22Rv1 (cell line): ENCODE measurements at regions not wholly inside any gene's neighbourhood (a gene's known extent, or its start where the extent isn't known, plus 50 kb on each side); places are given as distances from the start of the nearest gene placed in this dataset.

ENCODE experiments used
- H3K27ac ChIP-seq: fragments of 450-650 bp; 2 replicates; pipeline ENCODE4 v1.5.1; 2017
- ZFX ChIP-seq: fragments of 450-650 bp; IDR thresholded peaks from 2 replicates; pipeline ENCODE4 v1.6.1; 2017; ENCODE audit warnings: antibody characterized with exemption, borderline replicate concordance
- TF ChIP-seq, protein P1 (sequence below): fragments of 450-650 bp; IDR thresholded peaks from 2 replicates; pipeline ENCODE4 v1.5.1; 2017; ENCODE audit warnings: mild to moderate bottlenecking

DNA sequence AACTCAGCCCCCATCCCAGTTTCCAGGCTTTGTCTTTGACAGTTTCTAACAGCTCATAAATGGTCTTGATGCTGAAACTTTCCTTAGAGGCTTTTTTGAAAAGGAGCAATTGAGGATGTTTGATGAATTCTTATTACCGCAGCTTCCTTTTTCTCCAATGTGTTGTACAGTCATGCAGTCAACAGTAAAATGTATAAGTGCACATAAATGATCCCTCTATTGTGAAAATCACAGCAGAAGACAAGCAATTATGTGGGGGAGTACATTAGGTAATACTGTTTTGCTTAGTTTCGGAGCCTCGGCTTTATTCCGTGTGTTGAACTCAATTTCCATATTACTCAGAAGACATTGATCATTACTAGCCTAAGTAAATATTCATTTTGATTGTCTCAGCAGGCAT lies 673.7 kb downstream of the CDH8 start:
- H3K27ac ChIP-seq, result no peak overlapping the region
- TF ChIP-seq, protein P1, sequence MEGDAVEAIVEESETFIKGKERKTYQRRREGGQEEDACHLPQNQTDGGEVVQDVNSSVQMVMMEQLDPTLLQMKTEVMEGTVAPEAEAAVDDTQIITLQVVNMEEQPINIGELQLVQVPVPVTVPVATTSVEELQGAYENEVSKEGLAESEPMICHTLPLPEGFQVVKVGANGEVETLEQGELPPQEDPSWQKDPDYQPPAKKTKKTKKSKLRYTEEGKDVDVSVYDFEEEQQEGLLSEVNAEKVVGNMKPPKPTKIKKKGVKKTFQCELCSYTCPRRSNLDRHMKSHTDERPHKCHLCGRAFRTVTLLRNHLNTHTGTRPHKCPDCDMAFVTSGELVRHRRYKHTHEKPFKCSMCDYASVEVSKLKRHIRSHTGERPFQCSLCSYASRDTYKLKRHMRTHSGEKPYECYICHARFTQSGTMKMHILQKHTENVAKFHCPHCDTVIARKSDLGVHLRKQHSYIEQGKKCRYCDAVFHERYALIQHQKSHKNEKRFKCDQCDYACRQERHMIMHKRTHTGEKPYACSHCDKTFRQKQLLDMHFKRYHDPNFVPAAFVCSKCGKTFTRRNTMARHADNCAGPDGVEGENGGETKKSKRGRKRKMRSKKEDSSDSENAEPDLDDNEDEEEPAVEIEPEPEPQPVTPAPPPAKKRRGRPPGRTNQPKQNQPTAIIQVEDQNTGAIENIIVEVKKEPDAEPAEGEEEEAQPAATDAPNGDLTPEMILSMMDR, result no peak
- TF ChIP-seq ZFX, result no peak

DNA sequence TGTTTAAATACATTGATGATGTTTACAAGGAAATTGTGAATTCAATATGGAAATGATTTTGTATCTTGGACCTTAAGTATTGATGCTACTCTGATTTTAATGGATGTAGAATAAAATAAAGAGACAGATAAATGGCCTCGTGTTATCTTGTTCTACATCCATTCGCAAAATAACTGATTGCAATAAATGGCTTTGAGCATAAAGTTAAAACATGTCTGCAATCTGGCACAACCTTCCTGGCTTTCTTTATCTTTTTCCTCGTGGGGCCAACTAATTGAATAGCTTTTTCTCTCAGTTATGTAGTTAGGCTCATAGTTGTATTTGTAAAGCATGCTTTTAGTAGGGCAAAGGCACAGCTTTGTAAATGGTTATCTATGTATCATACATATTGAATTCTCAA lies 691.4 kb downstream of the CDH8 start:
- TF ChIP-seq, protein P1, result no peak
- TF ChIP-seq ZFX, result no peak

DNA sequence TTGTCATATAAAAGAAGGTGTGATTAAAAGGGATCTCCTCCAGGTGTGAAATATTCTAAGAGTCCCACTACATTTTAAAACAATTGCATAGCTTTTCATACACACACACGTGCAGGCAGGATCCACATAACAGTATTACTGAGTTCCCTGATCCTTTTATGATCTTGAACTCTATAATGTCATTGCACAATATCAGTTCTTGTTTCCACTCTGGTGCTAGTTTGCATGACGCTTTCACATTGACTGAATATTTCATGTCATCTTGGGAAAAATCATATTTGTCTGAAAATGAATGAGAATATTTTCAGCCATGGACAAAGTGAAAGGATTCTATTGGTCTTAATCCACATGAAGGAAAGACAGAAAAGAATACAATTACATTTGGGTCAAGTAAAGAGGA lies 703.8 kb downstream of the CDH8 start:
- no peak overlapping the region for H3K27ac ChIP-seq
- TF ChIP-seq, protein P1, result no peak
- no peak for TF ChIP-seq ZFX

More for the DNA sequence above, 691.4 kb downstream of the CDH8 start:
- no peak overlapping the region for H3K27ac ChIP-seq

DNA sequence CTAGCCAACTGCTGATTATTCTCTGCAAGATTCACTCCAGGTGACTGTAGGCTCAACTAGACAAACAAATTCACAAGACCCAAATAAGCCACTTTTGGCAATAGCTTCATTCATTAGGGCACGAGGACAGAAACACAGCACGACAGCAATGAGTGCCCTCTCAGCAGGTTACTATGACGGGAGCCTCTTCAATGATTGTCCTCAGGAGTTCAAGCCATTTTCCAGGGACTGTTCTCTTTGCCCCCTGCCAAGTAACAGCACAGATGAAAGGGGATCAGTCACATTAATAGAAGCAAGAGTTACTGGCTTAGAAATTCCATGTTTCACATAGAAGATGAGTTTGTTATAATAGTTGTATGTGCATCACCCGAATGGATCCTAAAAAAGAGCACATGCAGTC lies 712.2 kb downstream of the CDH8 start:
- TF ChIP-seq, protein P1, result no peak
- TF ChIP-seq ZFX, result no peak
- peak overlapping the region; percentile 13; the same call in 1 of the 2 replicates for H3K27ac ChIP-seq

DNA sequence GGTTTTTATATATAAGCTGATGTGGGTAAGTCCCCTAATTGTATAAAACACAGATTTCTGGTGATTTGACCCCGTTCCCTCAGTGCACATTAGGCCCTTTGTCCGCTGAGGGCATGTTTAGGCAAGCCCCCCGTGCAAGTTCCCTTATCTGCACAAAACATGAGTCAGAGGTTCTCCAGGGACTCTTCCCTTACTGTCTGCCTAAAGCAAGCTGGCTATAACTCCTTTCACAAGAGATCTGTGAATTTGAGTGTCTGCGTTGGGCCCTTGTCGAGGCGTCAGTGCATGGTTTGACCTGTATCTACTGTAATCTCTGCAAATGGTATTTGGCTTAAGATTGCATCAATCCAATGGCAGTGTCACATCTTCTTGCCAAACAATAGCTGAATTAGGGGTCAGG lies 712.8 kb downstream of the CDH8 start:
- H3K27ac ChIP-seq, result peak overlapping the region; percentile 13; the same call in 1 of the 2 replicates
- TF ChIP-seq, protein P1, result no peak
- TF ChIP-seq ZFX, result no peak

DNA sequence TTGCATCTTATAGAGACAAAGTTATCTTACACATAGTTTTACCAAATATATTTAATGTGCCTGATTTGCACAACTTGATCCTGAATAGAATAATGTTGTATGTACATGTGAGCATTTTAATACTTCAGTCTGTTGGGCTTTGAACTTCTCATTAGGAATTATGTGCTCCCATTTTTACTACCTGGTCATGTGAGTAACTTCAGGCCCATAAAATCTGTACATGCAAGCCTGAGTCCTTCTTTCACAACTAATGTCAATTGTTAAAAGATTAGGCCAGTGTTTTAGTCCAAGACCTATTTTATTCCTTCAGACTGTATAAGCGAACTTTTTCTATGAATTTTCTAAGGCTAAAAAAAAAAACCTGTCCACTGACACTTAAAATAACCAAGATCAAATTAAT lies 715.4 kb downstream of the CDH8 start:
- no peak overlapping the region for H3K27ac ChIP-seq
- TF ChIP-seq ZFX, result no peak
- TF ChIP-seq, protein P1, result no peak

DNA sequence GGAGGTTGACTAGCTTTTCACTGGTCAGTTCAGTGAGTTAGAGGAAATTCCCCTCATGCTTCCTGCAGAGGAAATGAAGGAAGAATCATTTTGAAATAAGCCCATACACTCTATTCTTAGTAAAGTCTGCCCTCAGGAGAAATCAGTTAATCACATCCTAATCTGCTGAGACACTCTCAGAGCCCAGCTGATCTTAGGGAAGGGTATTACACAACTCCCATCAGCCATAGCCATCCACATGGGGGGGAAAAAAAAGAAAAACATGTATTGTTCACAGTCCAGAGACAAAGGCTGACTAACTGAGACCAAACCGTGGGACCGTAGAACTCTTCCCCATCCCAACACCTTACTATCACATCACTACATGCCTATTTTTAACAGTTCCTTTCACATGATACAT lies 722.3 kb downstream of the CDH8 start:
- H3K27ac ChIP-seq, result no peak overlapping the region
- no peak for TF ChIP-seq ZFX
- TF ChIP-seq, protein P1, result no peak
